DOHH2 (cell line): ENCODE measurements at regions not wholly inside any gene's neighbourhood (a gene's known extent, or its start where the extent isn't known, plus 50 kb on each side); places are given as distances from the start of the nearest gene placed in this dataset.

ENCODE experiments used
- H3F3A ChIP-seq: fragments of 200-600 bp; sonication (generic), shearing (Covaris generic); 2 replicates; pipeline ENCODE4 v1.6.0; 2016; ENCODE audit warnings: antibody characterized with exemption, mild to moderate bottlenecking; ENCODE audit not compliant: control insufficient read depth, insufficient read depth
- H3K27ac ChIP-seq: fragments of 200-600 bp; sonication (generic); 2 replicates; pipeline ENCODE4 v1.5.1; 2014; ENCODE audit warnings: low read depth, mild to moderate bottlenecking, low read length, moderate library complexity
- H3K27me3 ChIP-seq: fragments of 200-600 bp; sonication (generic); 2 replicates; pipeline ENCODE4 v1.6.1; 2014; ENCODE audit warnings: mild to moderate bottlenecking, low read length, mixed read lengths; ENCODE audit not compliant: control insufficient read depth
- H3K36me3 ChIP-seq: fragments of 200-600 bp; sonication (generic); 2 replicates; pipeline ENCODE4 v1.6.1; 2014; ENCODE audit warnings: mild to moderate bottlenecking, low read length, moderate library complexity, mixed read lengths; ENCODE audit not compliant: control insufficient read depth
- H3K4me1 ChIP-seq: fragments of 200-600 bp; sonication (generic); 2 replicates; pipeline ENCODE4 v1.6.1; 2014; ENCODE audit warnings: mild to moderate bottlenecking, low read length, mixed read lengths; ENCODE audit not compliant: control insufficient read depth
- H3K4me2 ChIP-seq: fragments of 200-600 bp; sonication (generic); 2 replicates; pipeline ENCODE4 v1.6.0; 2014; ENCODE audit warnings: mild to moderate bottlenecking, low read length, moderate library complexity
- H3K4me3 ChIP-seq: fragments of 200-600 bp; sonication (generic); 2 replicates; pipeline ENCODE4 v1.5.1; 2014; ENCODE audit warnings: mild to moderate bottlenecking, low read length, mixed read lengths
- H3K79me2 ChIP-seq: fragments of 200-600 bp; sonication (generic); 2 replicates; pipeline ENCODE4 v1.6.1; 2014; ENCODE audit warnings: mild to moderate bottlenecking, low read length, mixed read lengths; ENCODE audit not compliant: control insufficient read depth
- H3K9me2 ChIP-seq: fragments of 200-600 bp; sonication (generic); replicated peaks from 2 replicates; pipeline ENCODE4 v1.6.1; 2014; ENCODE audit warnings: mild to moderate bottlenecking, low read length, mixed read lengths; ENCODE audit not compliant: control insufficient read depth
- H3K9me3 ChIP-seq: fragments of 200-600 bp; sonication (generic); 2 replicates; pipeline ENCODE4 v1.6.1; 2014; ENCODE audit warnings: antibody characterized with exemption, low read length, mixed read lengths; ENCODE audit not compliant: control insufficient read depth, insufficient read depth
- H4K20me1 ChIP-seq: fragments of 200-600 bp; sonication (generic); 2 replicates; pipeline ENCODE4 v1.6.0; 2014; ENCODE audit warnings: low read depth, mild to moderate bottlenecking, antibody characterized with exemption, low read length, moderate library complexity; ENCODE audit not compliant: control insufficient read depth, insufficient read depth
- EZH2phosphoT487 ChIP-seq: fragments of 200-600 bp; sonication (generic); IDR thresholded peaks from 2 replicates; pipeline ENCODE4 v1.6.1; 2017; ENCODE audit warnings: borderline replicate concordance, mild to moderate bottlenecking, antibody characterized with exemption, low read length, moderate library complexity, mixed read lengths
- TF ChIP-seq, protein P1 (sequence below): fragments of 200-600 bp; sonication (generic); IDR thresholded peaks from one replicate; pipeline ENCODE4 v1.5.1; 2014; ENCODE audit warnings: antibody characterized with exemption, mild to moderate bottlenecking, low read depth, low read length; ENCODE audit not compliant: poor library complexity, severe bottlenecking

GRCh38 chr10:121168545-121169216, 317.5 kb downstream of the WDR11 start:
- Histone ChIP-seq H3K27me3 (no peaks in the 10 kb centered on the region), H3K9me2 (no peaks in the 10 kb centered on the region), H3K79me2 (no peaks in the 10 kb centered on the region), H3K4me2 (no peak overlapping the region), H3F3A (no peaks in the 10 kb centered on the region), H3K4me3 (no peak overlapping the region), H3K27ac (no peak overlapping the region), H3K9me3 (no peaks in the 10 kb centered on the region), H4K20me1 (no peaks in the 10 kb centered on the region), H3K36me3 (no peaks in the 10 kb centered on the region), H3K4me1 (no peaks in the 10 kb centered on the region)
- TF ChIP-seq, protein P1, sequence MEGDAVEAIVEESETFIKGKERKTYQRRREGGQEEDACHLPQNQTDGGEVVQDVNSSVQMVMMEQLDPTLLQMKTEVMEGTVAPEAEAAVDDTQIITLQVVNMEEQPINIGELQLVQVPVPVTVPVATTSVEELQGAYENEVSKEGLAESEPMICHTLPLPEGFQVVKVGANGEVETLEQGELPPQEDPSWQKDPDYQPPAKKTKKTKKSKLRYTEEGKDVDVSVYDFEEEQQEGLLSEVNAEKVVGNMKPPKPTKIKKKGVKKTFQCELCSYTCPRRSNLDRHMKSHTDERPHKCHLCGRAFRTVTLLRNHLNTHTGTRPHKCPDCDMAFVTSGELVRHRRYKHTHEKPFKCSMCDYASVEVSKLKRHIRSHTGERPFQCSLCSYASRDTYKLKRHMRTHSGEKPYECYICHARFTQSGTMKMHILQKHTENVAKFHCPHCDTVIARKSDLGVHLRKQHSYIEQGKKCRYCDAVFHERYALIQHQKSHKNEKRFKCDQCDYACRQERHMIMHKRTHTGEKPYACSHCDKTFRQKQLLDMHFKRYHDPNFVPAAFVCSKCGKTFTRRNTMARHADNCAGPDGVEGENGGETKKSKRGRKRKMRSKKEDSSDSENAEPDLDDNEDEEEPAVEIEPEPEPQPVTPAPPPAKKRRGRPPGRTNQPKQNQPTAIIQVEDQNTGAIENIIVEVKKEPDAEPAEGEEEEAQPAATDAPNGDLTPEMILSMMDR, result no peak
- TF ChIP-seq EZH2phosphoT487, result no peak

GRCh38 chr10:121169406-121169805, 318.2 kb downstream of the WDR11 start:
- no peaks in the 10 kb centered on the region for H3F3A ChIP-seq
- H3K27me3 ChIP-seq, result no peaks in the 10 kb centered on the region
- H3K4me3 ChIP-seq, result no peak overlapping the region
- no peaks in the 10 kb centered on the region for H3K9me3 ChIP-seq
- no peak overlapping the region for H3K4me2 ChIP-seq
- no peaks in the 10 kb centered on the region for H3K9me2 ChIP-seq
- no peak overlapping the region for H3K27ac ChIP-seq
- TF ChIP-seq, protein P1, result no peak
- TF ChIP-seq EZH2phosphoT487, result no peak
- H3K36me3 ChIP-seq, result no peaks in the 10 kb centered on the region
- H3K79me2 ChIP-seq, result no peaks in the 10 kb centered on the region
- no peaks in the 10 kb centered on the region for H3K4me1 ChIP-seq
- no peaks in the 10 kb centered on the region for H4K20me1 ChIP-seq

DNA sequence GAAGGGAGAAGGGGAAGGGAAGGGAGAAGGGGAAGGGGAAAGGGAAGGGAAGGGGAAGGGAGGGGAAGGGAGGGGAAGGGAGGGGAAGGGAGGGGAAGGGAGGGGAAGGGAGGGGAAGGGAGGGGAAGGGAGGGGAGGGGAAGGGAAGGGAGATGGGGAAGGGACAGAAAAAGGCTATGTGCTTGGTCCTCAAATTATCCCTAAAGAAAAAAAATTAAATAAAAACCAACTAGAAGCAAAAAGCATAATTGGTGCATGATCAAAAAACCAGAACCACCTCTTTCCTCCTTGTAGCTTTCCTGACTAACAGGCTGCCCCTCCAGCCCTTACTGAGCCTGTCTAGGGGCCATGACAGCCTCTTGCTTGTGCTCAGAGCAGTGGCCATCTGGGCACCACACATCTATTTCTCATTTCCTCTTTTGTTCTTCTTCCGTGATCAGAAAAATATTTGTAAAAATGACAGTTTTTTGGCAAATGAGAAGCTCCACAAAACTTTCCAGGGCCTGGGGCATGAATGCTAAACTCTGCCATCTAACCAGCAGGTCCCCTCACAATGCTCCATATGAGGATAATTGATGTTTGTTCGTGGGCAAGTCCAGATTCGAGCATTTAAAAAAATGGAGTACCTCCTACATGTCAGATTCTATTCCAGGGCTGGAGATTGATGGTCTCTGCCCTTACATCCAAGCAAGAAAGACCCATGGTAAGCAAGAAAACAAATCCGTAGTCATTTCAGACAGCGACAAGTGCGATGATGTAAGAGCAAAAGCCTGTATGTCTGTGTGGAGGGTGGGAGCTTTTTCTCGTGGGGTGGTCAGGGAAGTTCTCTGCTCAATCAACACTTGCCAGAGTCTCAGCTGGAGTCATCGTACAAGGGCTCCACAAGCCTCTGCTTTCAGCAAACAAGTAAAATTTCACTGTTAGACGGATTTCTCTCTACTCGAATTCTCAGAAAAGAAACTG, 320.9 kb downstream of the WDR11 start:
- Histone ChIP-seq H3K9me2 (no peaks in the 10 kb centered on the region), H3K27ac (no peak overlapping the region), H3K4me2 (no peak overlapping the region), H4K20me1 (no peaks in the 10 kb centered on the region), H3F3A (no peaks in the 10 kb centered on the region), H3K36me3 (no peaks in the 10 kb centered on the region), H3K27me3 (no peaks in the 10 kb centered on the region), H3K4me1 (no peaks in the 10 kb centered on the region), H3K79me2 (no peaks in the 10 kb centered on the region), H3K9me3 (no peaks in the 10 kb centered on the region), H3K4me3 (no peak overlapping the region)
- no peak for TF ChIP-seq EZH2phosphoT487
- TF ChIP-seq, protein P1, result no peak
